MM.1S (cell line): ENCODE measurements at regions not wholly inside any gene's neighbourhood (a gene's known extent, or its start where the extent isn't known, plus 50 kb on each side); places are given as distances from the start of the nearest gene placed in this dataset.

Experiments used
- DNase-seq: peaks from one replicate; pipeline ENCODE4 v3.0.0-alpha.2; 2015
- H2AFZ ChIP-seq: fragments of 300-600 bp; sonication (generic); 2 replicates; pipeline ENCODE4 v1.6.0; 2016; ENCODE audit warnings: antibody characterized with exemption, low read length
- H3F3A ChIP-seq: fragments of 300-600 bp; sonication (generic); 2 replicates; pipeline ENCODE4 v1.6.1; 2016; ENCODE audit warnings: mild to moderate bottlenecking, antibody characterized with exemption, low read length, moderate library complexity, mixed read lengths; ENCODE audit not compliant: insufficient read depth
- H3K27ac ChIP-seq: fragments of 300-600 bp; sonication (generic); 2 replicates; pipeline ENCODE4 v1.5.1; 2016; ENCODE audit warnings: mild to moderate bottlenecking, low read length
- H3K27me3 ChIP-seq: fragments of 300-600 bp; sonication (generic); replicated peaks from 2 replicates; pipeline ENCODE4 v1.6.0; 2016; ENCODE audit warnings: low read length; ENCODE audit not compliant: insufficient read depth
- H3K36me3 ChIP-seq: fragments of 300-600 bp; sonication (generic); replicated peaks from 2 replicates; pipeline ENCODE4 v1.6.1; 2016; ENCODE audit warnings: mild to moderate bottlenecking, low read length, mixed read lengths; ENCODE audit not compliant: insufficient read depth
- H3K4me1 ChIP-seq: fragments of 300-600 bp; sonication (generic); 2 replicates; pipeline ENCODE4 v1.6.1; 2016; ENCODE audit warnings: low read length, mixed read lengths
- H3K4me2 ChIP-seq: fragments of 300-600 bp; sonication (generic); 2 replicates; pipeline ENCODE4 v1.6.0; 2016; ENCODE audit warnings: low read depth, low read length
- H3K4me3 ChIP-seq: fragments of 300-600 bp; sonication (generic); 2 replicates; pipeline ENCODE4 v1.5.1; 2016; ENCODE audit warnings: low read length, mixed read lengths
- H3K79me2 ChIP-seq: fragments of 300-600 bp; sonication (generic); 2 replicates; pipeline ENCODE4 v1.6.1; 2016; ENCODE audit warnings: mixed run types, low read length, mixed read lengths
- H3K9ac ChIP-seq: fragments of 300-600 bp; sonication (generic); 2 replicates; pipeline ENCODE4 v1.6.1; 2016; ENCODE audit warnings: low read length, mixed read lengths
- H3K9me2 ChIP-seq: fragments of 300-600 bp; sonication (generic); replicated peaks from 2 replicates; pipeline ENCODE4 v1.6.1; 2016; ENCODE audit warnings: mild to moderate bottlenecking, low read length, mixed read lengths; ENCODE audit not compliant: insufficient read depth
- H3K9me3 ChIP-seq: fragments of 300-600 bp; sonication (generic); replicated peaks from 2 replicates; pipeline ENCODE4 v1.6.1; 2016; ENCODE audit warnings: mild to moderate bottlenecking, low read length, mixed read lengths; ENCODE audit not compliant: insufficient read depth
- H4K20me1 ChIP-seq: fragments of 300-600 bp; sonication (generic); 2 replicates; pipeline ENCODE4 v1.6.1; 2016; ENCODE audit warnings: mild to moderate bottlenecking, low read length, moderate library complexity, mixed read lengths; ENCODE audit not compliant: insufficient read depth
- EZH2 ChIP-seq: fragments of 300-600 bp; sonication (generic); optimal IDR thresholded peaks from 2 replicates; pipeline ENCODE3; 2017; ENCODE audit warnings: low read depth, mild to moderate bottlenecking, antibody characterized with exemption, low read length, mixed read lengths
- EZH2phosphoT487 ChIP-seq: fragments of 300-600 bp; sonication (generic); IDR thresholded peaks from 2 replicates; pipeline ENCODE4 v1.6.1; 2018; ENCODE audit warnings: antibody characterized with exemption, low read length
- TF ChIP-seq, protein P1 (sequence below): fragments of 300-600 bp; sonication (generic); IDR thresholded peaks from 2 replicates; pipeline ENCODE4 v1.5.1; 2016; ENCODE audit warnings: antibody characterized with exemption, low read length, mixed read lengths

DNA sequence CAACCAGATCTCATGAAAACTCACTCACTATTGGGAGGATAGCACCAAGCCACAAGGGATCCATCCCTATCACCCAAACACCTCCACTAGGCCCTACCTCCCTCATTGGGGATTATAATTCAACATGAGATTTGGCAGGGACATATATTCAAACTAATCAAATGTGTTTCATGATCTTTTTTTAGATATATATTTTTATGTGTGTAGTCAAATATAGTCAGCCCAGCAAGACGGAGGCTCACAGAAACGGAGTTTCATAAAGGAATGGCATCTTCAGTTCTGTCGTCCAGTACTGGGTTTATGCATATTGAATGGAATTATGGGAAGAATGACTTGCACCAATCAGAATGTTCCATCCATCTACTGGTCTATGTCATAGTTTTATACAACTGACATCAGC lies 343.3 kb upstream of the KAZN start:
- no peak for DNase-seq
- H3K27ac ChIP-seq = no peak overlapping the region

DNA sequence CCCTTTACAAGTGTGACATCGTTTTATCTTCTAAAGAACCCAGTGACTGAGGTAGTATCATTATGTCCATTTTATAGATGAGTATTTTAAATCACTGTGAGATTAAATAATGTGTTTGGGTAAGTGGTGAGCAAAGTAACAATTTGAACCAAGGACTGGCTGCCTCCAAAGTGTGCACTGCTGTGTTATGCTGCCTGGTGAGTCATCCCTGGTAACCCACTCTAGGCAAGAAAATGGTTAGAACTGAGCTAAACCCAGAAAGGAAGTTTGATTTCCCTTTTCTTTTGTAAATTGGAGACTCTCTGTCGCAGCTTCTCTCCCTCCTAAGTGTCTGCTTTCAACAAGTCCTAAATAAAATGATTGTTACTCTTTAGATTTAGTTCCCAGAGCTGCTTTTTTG lies 342.8 kb upstream of the KAZN start:
- Histone ChIP-seq H3K9ac (no peak overlapping the region), H3K9me3 (no peaks in the 10 kb centered on the region), H3K4me1 (no peaks in the 10 kb centered on the region), H3K36me3 (no peaks in the 10 kb centered on the region), H3K9me2 (no peaks in the 10 kb centered on the region), H3F3A (no peaks in the 10 kb centered on the region), H3K4me2 (no peak overlapping the region), H2AFZ (no peak overlapping the region), H3K27ac (no peak overlapping the region), H4K20me1 (no peaks in the 10 kb centered on the region), H3K4me3 (no peak overlapping the region), H3K27me3 (no peaks in the 10 kb centered on the region), H3K79me2 (no peaks in the 10 kb centered on the region)
- TF ChIP-seq EZH2 = no peak
- TF ChIP-seq, protein P1, sequence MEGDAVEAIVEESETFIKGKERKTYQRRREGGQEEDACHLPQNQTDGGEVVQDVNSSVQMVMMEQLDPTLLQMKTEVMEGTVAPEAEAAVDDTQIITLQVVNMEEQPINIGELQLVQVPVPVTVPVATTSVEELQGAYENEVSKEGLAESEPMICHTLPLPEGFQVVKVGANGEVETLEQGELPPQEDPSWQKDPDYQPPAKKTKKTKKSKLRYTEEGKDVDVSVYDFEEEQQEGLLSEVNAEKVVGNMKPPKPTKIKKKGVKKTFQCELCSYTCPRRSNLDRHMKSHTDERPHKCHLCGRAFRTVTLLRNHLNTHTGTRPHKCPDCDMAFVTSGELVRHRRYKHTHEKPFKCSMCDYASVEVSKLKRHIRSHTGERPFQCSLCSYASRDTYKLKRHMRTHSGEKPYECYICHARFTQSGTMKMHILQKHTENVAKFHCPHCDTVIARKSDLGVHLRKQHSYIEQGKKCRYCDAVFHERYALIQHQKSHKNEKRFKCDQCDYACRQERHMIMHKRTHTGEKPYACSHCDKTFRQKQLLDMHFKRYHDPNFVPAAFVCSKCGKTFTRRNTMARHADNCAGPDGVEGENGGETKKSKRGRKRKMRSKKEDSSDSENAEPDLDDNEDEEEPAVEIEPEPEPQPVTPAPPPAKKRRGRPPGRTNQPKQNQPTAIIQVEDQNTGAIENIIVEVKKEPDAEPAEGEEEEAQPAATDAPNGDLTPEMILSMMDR = no peak
- TF ChIP-seq EZH2phosphoT487 = no peak
- DNase-seq = no peak

More for the DNA sequence above, 343.3 kb upstream of the KAZN start:
- Histone ChIP-seq H2AFZ (no peak overlapping the region), H3K27me3 (no peaks in the 10 kb centered on the region), H3K9ac (no peak overlapping the region), H3F3A (no peaks in the 10 kb centered on the region), H3K79me2 (no peaks in the 10 kb centered on the region), H3K4me2 (no peak overlapping the region), H3K4me3 (no peak overlapping the region), H3K4me1 (no peaks in the 10 kb centered on the region), H3K9me3 (no peaks in the 10 kb centered on the region), H4K20me1 (no peaks in the 10 kb centered on the region), H3K36me3 (no peaks in the 10 kb centered on the region), H3K9me2 (no peaks in the 10 kb centered on the region)
- TF ChIP-seq EZH2 = no peak
- no peak for TF ChIP-seq EZH2phosphoT487
- TF ChIP-seq, protein P1 = no peak

DNA sequence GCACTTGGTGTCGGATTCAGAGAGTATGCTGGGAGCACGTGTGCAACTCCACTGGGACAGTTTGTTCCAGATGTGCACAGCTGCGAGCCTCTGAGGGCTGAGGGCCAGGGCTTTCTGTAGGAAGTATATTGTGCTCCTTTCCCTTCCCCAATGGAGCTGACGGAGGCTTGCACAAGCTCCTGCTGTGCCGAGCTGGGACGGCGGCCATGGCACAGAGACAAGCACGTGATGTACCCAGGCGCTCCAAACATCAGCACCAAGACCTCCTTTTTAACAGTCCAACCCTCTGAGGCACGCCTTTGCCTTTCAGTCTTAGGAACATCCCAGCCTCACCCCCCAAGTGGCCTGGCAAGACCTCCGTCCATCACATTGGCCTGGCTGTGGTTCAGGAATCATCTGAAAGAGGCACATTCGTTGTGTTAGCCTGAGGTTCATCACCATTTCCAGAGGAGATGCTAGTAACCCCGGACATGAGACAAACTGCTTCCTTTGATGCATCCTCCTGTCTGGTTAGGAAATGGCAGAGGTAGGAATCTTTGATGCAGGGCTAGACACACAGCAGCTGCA lies 339.2 kb upstream of the KAZN start:
- no peak overlapping the region for H3K9ac ChIP-seq
- H3K9me2 ChIP-seq = no peaks in the 10 kb centered on the region
- H2AFZ ChIP-seq = no peak overlapping the region
- H3K36me3 ChIP-seq = no peaks in the 10 kb centered on the region
- DNase-seq = no peak
- no peak overlapping the region for H3K4me2 ChIP-seq
- no peak overlapping the region for H3K4me3 ChIP-seq
- no peaks in the 10 kb centered on the region for H3K79me2 ChIP-seq
- no peaks in the 10 kb centered on the region for H3K4me1 ChIP-seq
- no peak overlapping the region for H3K27ac ChIP-seq
- no peaks in the 10 kb centered on the region for H3K9me3 ChIP-seq
- H3F3A ChIP-seq = no peaks in the 10 kb centered on the region
- H3K27me3 ChIP-seq = no peaks in the 10 kb centered on the region
- no peaks in the 10 kb centered on the region for H4K20me1 ChIP-seq
- no peak for TF ChIP-seq EZH2
- TF ChIP-seq, protein P1 = no peak
- no peak for TF ChIP-seq EZH2phosphoT487
